HFF-Myc (cell line): ENCODE measurements at regions not wholly inside any gene's neighbourhood (a gene's known extent, or its start where the extent isn't known, plus 50 kb on each side); places are given as distances from the start of the nearest gene placed in this dataset.

Source experiments
- DNase-seq: peaks from one replicate; pipeline ENCODE4 v3.0.0-alpha.2; 2011; ENCODE audit warnings: low read depth; ENCODE audit errors: extremely low read depth
- H3K4me3 ChIP-seq: replicated peaks from 2 replicates; pipeline ENCODE4 v1.5.1; 2011; ENCODE audit warnings: low read depth, mild to moderate bottlenecking, control low read depth, low read length
- TF ChIP-seq, protein P1 (sequence below): IDR thresholded peaks from 2 replicates; pipeline ENCODE4 v1.5.1; 2012; ENCODE audit warnings: mild to moderate bottlenecking, low read depth, low read length, control low read depth; ENCODE audit errors: missing control alignments

DNA sequence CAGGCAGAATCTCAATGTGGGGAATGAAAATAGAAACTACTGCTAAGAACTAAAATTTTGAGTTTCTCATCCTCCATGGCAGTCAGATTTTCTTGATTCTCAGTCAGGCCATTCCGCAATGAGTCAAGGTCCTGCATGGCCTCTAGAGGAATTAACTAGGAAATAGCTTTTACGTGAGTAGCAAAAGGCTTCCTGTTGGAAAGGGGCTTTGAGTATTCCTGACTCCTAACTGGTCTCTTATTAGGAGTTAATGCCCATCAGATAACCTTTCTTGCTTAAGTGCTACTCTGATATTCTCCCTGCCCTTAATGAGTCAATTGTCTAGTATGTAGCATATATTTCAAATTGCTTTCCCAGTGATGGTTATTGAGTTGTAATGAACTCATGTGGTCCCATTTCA is 65.7 kb upstream of the ARHGAP24 start:
- DNase-seq = no peak
- no peak overlapping the region for H3K4me3 ChIP-seq
- TF ChIP-seq, protein P1, sequence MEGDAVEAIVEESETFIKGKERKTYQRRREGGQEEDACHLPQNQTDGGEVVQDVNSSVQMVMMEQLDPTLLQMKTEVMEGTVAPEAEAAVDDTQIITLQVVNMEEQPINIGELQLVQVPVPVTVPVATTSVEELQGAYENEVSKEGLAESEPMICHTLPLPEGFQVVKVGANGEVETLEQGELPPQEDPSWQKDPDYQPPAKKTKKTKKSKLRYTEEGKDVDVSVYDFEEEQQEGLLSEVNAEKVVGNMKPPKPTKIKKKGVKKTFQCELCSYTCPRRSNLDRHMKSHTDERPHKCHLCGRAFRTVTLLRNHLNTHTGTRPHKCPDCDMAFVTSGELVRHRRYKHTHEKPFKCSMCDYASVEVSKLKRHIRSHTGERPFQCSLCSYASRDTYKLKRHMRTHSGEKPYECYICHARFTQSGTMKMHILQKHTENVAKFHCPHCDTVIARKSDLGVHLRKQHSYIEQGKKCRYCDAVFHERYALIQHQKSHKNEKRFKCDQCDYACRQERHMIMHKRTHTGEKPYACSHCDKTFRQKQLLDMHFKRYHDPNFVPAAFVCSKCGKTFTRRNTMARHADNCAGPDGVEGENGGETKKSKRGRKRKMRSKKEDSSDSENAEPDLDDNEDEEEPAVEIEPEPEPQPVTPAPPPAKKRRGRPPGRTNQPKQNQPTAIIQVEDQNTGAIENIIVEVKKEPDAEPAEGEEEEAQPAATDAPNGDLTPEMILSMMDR = no peak

DNA sequence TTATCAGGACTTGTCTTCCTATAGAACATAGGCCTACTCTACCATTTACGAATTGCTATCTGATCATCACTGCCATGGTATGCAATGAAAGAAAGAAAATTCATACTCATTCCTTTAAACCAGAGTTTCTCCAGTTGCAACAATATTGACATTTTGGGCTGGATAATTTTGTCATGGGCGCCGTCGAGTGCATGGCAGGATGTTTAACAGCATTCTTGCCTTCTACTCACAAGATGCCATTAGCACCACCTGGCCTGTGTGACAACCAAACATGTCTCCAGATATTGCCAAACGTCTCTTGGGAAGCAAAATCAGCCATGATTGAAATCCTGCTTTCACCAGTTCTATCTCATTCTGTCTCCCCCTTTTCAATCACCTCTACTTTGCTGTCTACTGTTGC is 63.6 kb upstream of the ARHGAP24 start:
- H3K4me3 ChIP-seq = no peak overlapping the region
- TF ChIP-seq, protein P1 = no peak
- DNase-seq = no peak

DNA sequence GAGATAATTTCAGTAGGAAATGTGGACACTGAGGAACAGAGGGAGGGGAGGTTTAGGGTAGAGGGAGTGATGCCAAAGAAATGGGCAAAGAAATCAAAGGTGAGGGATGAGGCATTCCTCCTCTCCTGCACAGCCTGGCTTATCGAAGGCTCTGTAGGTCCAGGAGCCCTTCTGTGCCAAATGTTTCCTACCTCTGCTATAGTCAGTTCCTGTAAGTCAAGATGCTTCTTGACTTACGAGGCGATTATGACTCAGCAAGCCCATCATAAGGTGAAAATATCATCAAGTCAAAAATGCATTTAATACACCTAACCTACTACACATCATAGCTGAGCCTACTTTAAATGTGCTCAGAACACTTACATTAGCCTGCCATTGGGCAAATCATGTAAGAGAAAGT is 60.0 kb upstream of the ARHGAP24 start:
- TF ChIP-seq, protein P1 = no peak
- no peak overlapping the region for H3K4me3 ChIP-seq
- DNase-seq = no peak

GRCh38 chr4:85416094-85416493 is 58.9 kb upstream of the ARHGAP24 start:
- TF ChIP-seq, protein P1 = no peak
- DNase-seq = no peak
- no peak overlapping the region for H3K4me3 ChIP-seq

DNA sequence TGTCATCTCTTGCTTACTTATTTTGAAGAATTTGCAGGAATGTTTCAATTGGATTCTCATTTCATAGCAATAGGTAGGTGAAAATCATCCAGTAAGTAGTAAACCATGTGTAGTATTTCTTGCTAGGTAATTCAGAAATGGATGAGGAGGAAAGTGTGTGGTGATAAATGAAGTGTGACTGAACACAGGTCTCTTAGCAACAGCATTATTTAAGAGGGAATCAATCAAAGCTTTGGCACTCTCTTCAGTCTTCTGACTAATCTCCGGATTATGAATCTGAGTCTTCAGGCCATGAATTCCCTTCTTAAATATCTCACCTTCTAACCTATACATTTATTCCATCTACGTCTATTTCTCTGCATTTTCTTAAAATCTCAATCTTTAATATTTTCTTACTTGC is 55.8 kb upstream of the ARHGAP24 start:
- H3K4me3 ChIP-seq = no peak overlapping the region
- TF ChIP-seq, protein P1 = no peak
- no peak for DNase-seq

- DNase-seq = no peak
- TF ChIP-seq, protein P1 = no peak
- H3K4me3 ChIP-seq = no peak overlapping the region
These were observed 54.1 kb upstream of the ARHGAP24 start for GRCh38 chr4:85420831-85421230.

DNA sequence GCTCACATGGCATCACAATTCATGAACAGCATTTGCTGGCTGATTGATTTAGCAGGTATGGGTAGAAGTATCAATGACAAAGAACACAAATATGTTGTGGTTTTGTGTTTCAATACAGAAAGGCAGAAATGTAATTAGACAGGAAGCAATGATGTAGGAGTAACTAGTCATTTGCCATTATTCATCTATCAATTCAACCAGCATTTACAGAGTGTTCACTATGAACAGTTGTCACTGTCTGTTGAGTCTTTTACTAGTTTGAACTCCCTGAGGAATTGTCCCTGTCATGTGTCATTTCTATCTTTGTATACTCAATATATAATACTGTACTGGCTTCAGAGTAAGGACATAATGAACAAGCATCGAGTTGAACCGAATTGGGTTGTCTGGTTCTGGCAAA is 51.5 kb upstream of the ARHGAP24 start:
- H3K4me3 ChIP-seq = no peak overlapping the region
- no peak for DNase-seq
- TF ChIP-seq, protein P1 = no peak
